ENCODE measurements at regions not wholly inside any gene's neighbourhood (a gene's known extent, or its start where the extent isn't known, plus 50 kb on each side); places are given as distances from the start of the nearest gene placed in this dataset.
"Not testable (repeated sequence)": the region's sequence is repeated elsewhere in the genome, so short reads cannot be mapped to it uniquely, and the experiment has no call there.

DNA sequence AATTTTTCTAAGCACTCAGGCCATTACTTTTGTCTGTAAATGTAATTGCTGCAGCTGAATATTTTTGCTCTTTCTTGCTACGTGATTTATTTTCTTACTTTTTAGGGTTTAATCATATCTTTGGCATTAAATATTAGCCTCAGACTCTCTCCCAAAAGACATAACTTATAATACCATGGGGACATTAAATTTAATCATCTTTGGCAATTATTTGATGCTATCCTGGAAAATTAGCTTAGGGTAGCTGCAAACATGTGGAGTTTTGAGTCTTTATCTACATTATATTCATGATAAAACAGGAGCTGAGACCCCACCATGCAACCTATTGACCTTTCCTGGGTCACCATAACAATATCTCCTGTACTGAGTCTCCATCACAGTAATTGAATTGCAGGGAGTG, 59.1 kb upstream of the EDAR start:
- DNase-seq = no peak

DNA sequence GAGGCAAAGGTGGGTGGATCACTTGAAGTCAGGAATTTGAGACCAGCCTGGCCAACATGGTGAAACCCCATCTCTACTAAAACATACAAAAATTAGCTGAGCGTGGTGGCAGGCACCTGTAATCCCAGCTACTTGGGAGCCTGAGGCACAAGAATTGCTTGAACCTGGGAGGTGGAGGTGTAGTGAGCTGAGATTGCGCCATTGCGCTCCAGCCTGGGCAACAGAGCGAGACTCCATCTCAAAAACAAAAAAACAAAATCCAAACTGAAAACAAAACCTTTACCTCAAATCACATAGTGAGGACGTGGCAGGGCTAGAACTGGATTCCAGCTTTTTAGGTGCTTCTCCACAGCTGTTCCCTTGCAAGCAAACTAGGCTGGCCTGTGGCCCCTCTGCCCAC, 58.5 kb upstream of the EDAR start:
- not testable (repeated sequence) for DNase-seq

DNA sequence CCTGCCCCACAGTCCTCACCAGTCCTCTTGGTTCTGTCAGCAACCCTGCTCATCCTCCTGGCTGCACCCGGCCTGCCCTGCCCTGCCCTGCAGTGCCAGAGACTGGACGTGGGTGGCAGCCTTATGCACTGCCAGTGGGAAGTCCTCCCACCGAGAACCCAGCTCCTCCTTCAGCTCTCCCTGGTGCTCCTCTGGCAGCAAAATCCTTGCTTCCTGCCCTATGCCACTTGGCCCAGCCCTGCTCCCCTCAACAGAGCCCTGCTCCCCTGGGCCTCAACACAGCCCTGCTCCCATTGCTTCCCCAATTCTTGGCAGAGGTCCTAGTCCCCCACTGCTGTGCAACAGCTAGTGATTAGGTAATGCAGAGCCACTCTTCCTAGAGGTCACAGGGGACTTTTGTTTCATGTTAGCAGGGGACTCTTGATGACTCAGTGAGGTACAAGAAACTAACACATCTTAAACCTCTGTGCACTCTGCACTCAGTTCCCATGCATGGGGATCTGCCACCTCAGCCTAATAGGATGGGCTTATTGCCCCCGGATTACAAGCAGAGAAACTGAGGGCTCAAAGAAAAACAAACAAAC, 58.0 kb upstream of the EDAR start:
- no peak for DNase-seq

GRCh38 chr2:109045505-109045904, 56.5 kb upstream of the EDAR start:
- no peak for DNase-seq

- no peak for DNase-seq
Measured at GRCh38 chr2:109038992-109039391, 50.0 kb upstream of the EDAR start.
